SK-N-MC (cell line): ENCODE measurements at regions not wholly inside any gene's neighbourhood (a gene's known extent, or its start where the extent isn't known, plus 50 kb on each side); places are given as distances from the start of the nearest gene placed in this dataset.

Source experiments
- EZH2 ChIP-seq: fragments of 200-600 bp; sonication (generic); IDR thresholded peaks from one replicate; pipeline ENCODE4 v1.6.1; 2017; ENCODE audit warnings: antibody characterized with exemption
- POLR2AphosphoS5 ChIP-seq: IDR thresholded peaks from 2 replicates; pipeline ENCODE4 v1.6.1; 2012; ENCODE audit warnings: mild to moderate bottlenecking, low read depth, low read length, borderline replicate concordance

DNA sequence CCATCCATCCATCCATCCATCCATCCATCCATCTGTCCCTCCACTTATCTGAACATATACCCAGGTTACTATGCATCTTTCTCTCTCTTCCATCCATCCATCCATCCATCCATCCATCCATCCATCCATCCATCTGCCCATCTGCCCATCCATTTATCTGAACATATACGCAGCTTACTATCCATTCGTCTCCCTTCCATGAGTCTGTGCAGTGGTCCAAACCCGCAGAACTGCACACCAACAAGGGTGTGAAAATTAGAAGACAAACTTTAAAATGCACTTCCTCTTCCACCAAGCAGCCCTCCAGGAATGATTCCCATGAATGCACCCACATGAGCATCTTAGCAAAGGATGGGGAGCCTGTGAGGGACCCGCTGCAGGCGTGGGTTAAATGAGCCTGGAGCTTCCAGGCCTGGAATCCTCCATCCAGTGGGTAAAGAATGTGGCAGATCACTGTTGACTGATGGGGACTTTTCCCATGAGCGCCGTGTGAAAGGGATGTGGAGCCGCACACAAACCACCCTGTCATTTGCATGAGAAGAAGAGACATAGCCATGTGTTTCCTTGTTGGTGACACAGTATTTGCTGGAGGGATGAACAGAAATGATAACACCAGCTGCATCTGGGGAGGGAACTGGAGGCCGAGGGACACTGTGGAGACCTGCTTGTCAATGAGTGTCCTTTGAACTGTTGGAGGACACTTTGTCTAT, 376.6 kb downstream of the ADGRD1 start:
- no peak for TF ChIP-seq POLR2AphosphoS5
- no peak for TF ChIP-seq EZH2
